Smooth muscle cell (in vitro differentiated cells): ENCODE measurements at regions not wholly inside any gene's neighbourhood (a gene's known extent, or its start where the extent isn't known, plus 50 kb on each side); places are given as distances from the start of the nearest gene placed in this dataset.

Experiments used
- DNase-seq: peaks from one replicate; lab custom pipeline; 2025; ENCODE audit not compliant: unreplicated experiment; lab: John Stamatoyannopoulos, UW
- H2AFZ ChIP-seq: fragments of 200-600 bp; sonication (generic); 2 replicates; pipeline ENCODE4 v1.6.0; 2016; ENCODE audit warnings: antibody characterized with exemption, low read depth, mild to moderate bottlenecking
- H3F3A ChIP-seq: fragments of 200-600 bp; sonication (generic); 2 replicates; pipeline ENCODE4 v1.6.0; 2017; ENCODE audit warnings: antibody characterized with exemption, low read depth
- H3K27ac ChIP-seq: fragments of 200-600 bp; sonication (generic); 2 replicates; pipeline ENCODE4 v1.5.1; 2016; ENCODE audit warnings: low read depth, mild to moderate bottlenecking
- H3K27me3 ChIP-seq: fragments of 200-600 bp; sonication (generic); 2 replicates; pipeline ENCODE4 v1.6.1; 2016; ENCODE audit warnings: low read depth, mild to moderate bottlenecking
- H3K36me3 ChIP-seq: fragments of 200-600 bp; sonication (generic); 2 replicates; pipeline ENCODE4 v1.5.1; 2016; ENCODE audit warnings: low read depth
- H3K4me1 ChIP-seq: fragments of 200-600 bp; sonication (generic); 2 replicates; pipeline ENCODE4 v1.5.1; 2016; ENCODE audit warnings: low read depth
- H3K4me2 ChIP-seq: fragments of 200-600 bp; sonication (generic); 2 replicates; pipeline ENCODE4 v1.6.0; 2016; ENCODE audit warnings: mild to moderate bottlenecking
- H3K4me3 ChIP-seq: fragments of 200-600 bp; sonication (generic); 2 replicates; pipeline ENCODE4 v1.5.1; 2016; ENCODE audit warnings: mild to moderate bottlenecking
- H3K79me2 ChIP-seq: fragments of 200-600 bp; sonication (generic); 2 replicates; pipeline ENCODE4 v1.6.0; 2016; ENCODE audit warnings: low read depth, mild to moderate bottlenecking
- H3K9ac ChIP-seq: fragments of 200-600 bp; sonication (generic); 2 replicates; pipeline ENCODE4 v1.6.0; 2016; ENCODE audit warnings: low read depth
- H3K9me3 ChIP-seq: fragments of 200-600 bp; sonication (generic); replicated peaks from 2 replicates; pipeline ENCODE4 v1.5.1; 2016; ENCODE audit warnings: low read depth
- H4K20me1 ChIP-seq: fragments of 200-600 bp; sonication (generic); 2 replicates; pipeline ENCODE4 v1.6.0; 2016; ENCODE audit warnings: low read depth
- WGBS: methylation state at CpG from one replicate; pipeline ENCODE4 v1.1.7; 2016; ENCODE audit warnings: low lambda C conversion rate; 5-methylcytosine and 5-hydroxymethylcytosine counted together
- TF ChIP-seq, protein P1 (sequence below): fragments of 200-600 bp; sonication (generic); IDR thresholded peaks from 2 replicates; pipeline ENCODE4 v1.5.1; 2017; ENCODE audit warnings: borderline replicate concordance, mild to moderate bottlenecking, antibody characterized with exemption; ENCODE audit not compliant: insufficient read depth, poor library complexity, severe bottlenecking

- Histone ChIP-seq H3K4me2 (no peak overlapping the region), H4K20me1 (no peaks in the 10 kb centered on the region), H3K9ac (no peak overlapping the region), H3K4me1 (no peaks in the 10 kb centered on the region), H3K27me3 (no peaks in the 10 kb centered on the region), H3K79me2 (no peaks in the 10 kb centered on the region), H3K36me3 (no peaks in the 10 kb centered on the region), H3K9me3 (no peaks in the 10 kb centered on the region), H2AFZ (no peak overlapping the region), H3K27ac (no peak overlapping the region), H3F3A (no peaks in the 10 kb centered on the region), H3K4me3 (no peak overlapping the region)
- WGBS: 66% methylated on average over 4 of the region's 4 CpGs
- DNase-seq: no peak
- TF ChIP-seq, protein P1, sequence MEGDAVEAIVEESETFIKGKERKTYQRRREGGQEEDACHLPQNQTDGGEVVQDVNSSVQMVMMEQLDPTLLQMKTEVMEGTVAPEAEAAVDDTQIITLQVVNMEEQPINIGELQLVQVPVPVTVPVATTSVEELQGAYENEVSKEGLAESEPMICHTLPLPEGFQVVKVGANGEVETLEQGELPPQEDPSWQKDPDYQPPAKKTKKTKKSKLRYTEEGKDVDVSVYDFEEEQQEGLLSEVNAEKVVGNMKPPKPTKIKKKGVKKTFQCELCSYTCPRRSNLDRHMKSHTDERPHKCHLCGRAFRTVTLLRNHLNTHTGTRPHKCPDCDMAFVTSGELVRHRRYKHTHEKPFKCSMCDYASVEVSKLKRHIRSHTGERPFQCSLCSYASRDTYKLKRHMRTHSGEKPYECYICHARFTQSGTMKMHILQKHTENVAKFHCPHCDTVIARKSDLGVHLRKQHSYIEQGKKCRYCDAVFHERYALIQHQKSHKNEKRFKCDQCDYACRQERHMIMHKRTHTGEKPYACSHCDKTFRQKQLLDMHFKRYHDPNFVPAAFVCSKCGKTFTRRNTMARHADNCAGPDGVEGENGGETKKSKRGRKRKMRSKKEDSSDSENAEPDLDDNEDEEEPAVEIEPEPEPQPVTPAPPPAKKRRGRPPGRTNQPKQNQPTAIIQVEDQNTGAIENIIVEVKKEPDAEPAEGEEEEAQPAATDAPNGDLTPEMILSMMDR: no peak
These were observed 171.9 kb upstream of the GRIA1 start for GRCh38 chr5:153318556-153318955.

DNA sequence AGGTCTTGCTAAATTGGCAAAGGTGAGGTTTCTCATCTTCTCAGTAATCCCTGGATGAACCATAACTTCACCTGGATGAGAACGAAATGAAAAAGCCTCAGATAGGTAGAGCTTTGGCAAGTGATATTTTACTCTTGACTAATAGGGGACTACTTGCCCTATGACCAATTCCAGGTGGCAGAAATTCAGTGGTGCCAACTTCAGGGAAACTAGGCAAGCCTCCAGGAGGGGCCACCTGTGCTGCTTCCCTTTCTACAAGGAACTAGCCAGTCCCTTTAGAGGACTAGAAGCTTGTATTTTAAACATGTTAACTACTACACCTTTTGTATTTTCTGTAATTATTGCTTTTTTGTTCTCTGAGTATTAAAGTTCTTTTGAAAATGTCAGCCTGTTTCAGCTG lies 169.0 kb upstream of the GRIA1 start:
- Histone ChIP-seq H3K4me1 (no peaks in the 10 kb centered on the region), H3K4me2 (no peak overlapping the region), H3K36me3 (no peaks in the 10 kb centered on the region), H2AFZ (no peak overlapping the region), H4K20me1 (no peaks in the 10 kb centered on the region), H3K79me2 (no peaks in the 10 kb centered on the region), H3K9ac (no peak overlapping the region), H3F3A (no peaks in the 10 kb centered on the region), H3K9me3 (no peaks in the 10 kb centered on the region), H3K27ac (no peak overlapping the region), H3K4me3 (no peak overlapping the region), H3K27me3 (no peaks in the 10 kb centered on the region)
- TF ChIP-seq, protein P1: no peak
- 100% methylated on average over 1 of the region's 1 CpG for WGBS
- DNase-seq: no peak

DNA sequence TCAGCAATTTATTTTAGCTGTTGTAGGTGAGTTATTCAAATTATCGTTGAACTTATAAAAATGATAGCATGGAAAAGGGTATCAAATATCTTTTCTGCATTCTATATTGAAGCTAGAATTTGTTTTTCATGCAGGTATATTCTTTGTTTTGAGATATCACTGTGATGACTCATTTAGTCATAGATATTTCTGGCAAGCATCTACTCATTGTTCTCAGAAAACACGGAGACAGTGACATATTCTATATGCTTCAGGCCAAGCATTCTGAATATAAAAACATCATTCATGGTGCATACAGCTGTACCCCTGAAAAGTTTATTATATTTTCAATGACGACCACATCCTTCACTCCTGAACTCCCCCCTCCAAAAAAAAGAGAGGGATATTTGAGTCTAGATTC lies 150.3 kb upstream of the GRIA1 start:
- H3K4me2 ChIP-seq: no peak overlapping the region
- no peak overlapping the region for H3K27ac ChIP-seq
- no peaks in the 10 kb centered on the region for H4K20me1 ChIP-seq
- TF ChIP-seq, protein P1: no peak
- H2AFZ ChIP-seq: no peak overlapping the region
- no peak overlapping the region for H3K4me3 ChIP-seq
- no peak for DNase-seq
- 89% methylated on average over 3 of the region's 3 CpGs for WGBS
- no peaks in the 10 kb centered on the region for H3K27me3 ChIP-seq
- no peaks in the 10 kb centered on the region for H3K4me1 ChIP-seq
- H3K9me3 ChIP-seq: no peaks in the 10 kb centered on the region
- no peak overlapping the region for H3K9ac ChIP-seq
- H3F3A ChIP-seq: no peaks in the 10 kb centered on the region
- H3K36me3 ChIP-seq: no peaks in the 10 kb centered on the region
- H3K79me2 ChIP-seq: no peaks in the 10 kb centered on the region

DNA sequence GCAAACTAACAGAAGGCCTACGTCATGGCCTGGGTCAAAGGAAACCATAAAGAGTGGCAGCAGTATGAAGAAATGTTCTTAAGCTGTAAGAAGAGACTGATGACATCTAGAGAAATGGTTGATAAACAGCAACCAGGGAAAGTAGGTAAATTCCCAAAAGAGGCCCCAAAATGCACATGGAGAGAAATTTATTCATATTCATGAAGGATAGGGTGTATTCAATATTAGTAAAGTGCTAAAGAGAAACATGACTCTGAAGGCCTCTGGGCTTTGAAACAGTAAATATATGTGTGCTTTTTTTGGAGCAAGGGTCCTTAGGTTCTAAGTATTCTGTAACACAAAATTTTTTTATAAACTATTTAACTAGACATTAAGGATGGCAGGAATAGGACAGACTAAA lies 149.7 kb upstream of the GRIA1 start:
- Histone ChIP-seq H3K4me3 (no peak overlapping the region), H3K9ac (no peak overlapping the region), H3K36me3 (no peaks in the 10 kb centered on the region), H2AFZ (no peak overlapping the region), H4K20me1 (no peaks in the 10 kb centered on the region), H3K27me3 (no peaks in the 10 kb centered on the region), H3K4me2 (no peak overlapping the region), H3F3A (no peaks in the 10 kb centered on the region), H3K9me3 (no peaks in the 10 kb centered on the region), H3K27ac (no peak overlapping the region), H3K79me2 (no peaks in the 10 kb centered on the region), H3K4me1 (no peaks in the 10 kb centered on the region)
- TF ChIP-seq, protein P1: no peak
- WGBS: 90% methylated on average over 1 of the region's 1 CpG
- no peak for DNase-seq
